GM19467 (cell line): ENCODE measurements at regions not wholly inside any gene's neighbourhood (a gene's known extent, or its start where the extent isn't known, plus 50 kb on each side); places are given as distances from the start of the nearest gene placed in this dataset.
"Not testable (repeated sequence)": the region's sequence is repeated elsewhere in the genome, so short reads cannot be mapped to it uniquely, and the experiment has no call there.

ENCODE experiments used
- ATAC-seq: cut with Tn5 transposase; IDR thresholded peaks from one replicate; pipeline ENCODE4 v1.9.1; 2021; ENCODE audit warnings: mild to moderate bottlenecking, moderate library complexity; ENCODE audit not compliant: unreplicated experiment

- ATAC-seq = no peak
Observed at GRCh38 chr20:7155282-7155681, 387.8 kb downstream of the BMP2 start.

DNA sequence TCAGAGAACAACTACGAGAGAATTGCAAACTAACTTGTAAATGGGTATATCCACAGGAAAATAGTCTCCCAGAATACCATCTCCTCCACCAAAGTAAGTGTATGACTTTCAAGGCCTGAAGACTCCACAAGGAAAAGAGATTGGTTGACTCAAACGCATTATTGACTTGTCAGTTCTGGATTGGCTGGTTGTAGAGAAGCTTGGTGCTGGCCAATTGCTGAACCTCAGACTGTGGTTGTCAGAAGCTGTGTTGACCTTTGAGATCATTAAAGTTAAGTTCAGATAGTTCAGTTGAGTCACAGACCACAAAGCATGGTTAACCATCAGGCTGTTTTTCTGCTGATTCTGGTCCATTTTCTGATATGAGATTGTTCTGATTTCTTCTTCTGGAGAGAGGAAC lies 388.3 kb downstream of the BMP2 start:
- no peak for ATAC-seq

DNA sequence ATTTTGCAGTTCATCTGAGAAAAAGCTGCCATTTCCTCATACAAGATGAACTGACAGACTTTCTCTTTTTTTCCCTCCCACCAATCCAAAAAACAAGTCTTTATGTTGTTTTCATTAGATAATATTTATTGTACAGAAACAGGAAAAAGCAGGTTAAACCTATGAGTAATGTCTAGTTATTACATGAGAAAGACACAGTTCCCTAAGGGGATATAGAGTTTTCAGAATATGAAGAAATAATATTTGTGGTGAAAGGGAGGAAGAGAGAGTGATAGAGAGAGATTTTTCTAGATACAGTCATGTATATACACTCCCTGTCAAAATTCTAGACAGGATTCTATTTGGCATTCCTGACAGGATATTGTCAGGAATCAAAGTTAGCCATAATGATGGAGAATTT lies 392.4 kb downstream of the BMP2 start:
- ATAC-seq = no peak

- no peak for ATAC-seq
Observed at GRCh38 chr20:7161690-7162089, 394.2 kb downstream of the BMP2 start.

DNA sequence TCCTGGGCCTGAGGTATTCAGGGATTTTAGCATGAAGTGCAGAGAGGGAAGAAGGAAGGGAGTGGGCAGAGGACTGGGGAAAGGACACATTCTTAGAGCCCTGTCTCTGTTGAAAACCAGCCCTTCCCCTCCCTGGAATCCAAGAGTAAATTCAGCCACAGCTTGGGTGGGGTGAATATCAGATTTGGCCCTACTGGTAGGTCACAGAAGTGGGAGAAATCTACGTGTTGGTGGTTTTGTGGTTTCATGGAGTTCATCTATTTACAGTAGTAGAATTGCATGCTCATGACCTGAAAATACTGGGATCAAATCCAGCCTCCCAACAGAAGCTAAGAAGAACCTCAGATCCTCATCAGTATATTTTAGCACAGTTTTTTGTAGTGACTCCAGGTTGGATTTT lies 404.4 kb downstream of the BMP2 start:
- ATAC-seq = no peak

DNA sequence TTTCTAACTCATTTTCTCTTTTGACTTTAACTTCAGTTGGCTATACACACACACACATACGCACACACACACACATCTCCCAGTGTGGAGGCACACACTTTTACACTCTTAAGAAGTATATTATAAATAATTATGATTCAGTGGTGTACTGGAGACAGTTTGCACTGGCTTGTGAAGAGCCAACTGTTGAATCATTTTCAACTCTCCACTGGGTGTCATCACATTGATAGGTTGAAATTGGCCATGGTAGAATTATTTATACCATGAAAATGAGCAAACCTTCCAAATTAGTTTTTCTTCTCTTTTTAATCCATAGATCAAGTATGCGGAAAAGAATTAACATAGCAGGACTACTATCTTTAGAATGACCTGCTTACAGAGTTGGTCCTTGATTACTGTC lies 407.1 kb downstream of the BMP2 start:
- no peak for ATAC-seq

DNA sequence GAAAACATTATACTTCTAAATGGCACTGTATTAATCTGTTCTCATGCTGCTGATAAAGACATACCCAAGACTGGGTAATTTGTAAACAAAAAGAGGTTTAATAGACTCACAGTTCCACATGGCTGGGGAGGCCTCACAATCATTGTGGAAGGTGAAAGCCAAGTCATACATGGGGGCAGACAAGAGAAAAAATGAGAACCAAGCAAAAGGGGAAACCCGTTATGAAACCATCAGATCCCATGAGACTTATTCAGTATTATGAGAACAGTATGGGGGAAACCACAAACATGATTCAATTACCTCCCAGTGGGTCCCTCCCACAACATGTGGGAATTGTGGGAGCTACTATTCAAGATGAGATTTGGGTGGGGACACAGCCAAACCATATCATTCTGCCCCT lies 408.3 kb downstream of the BMP2 start:
- not testable (repeated sequence) for ATAC-seq

- ATAC-seq = no peak
Observed at GRCh38 chr20:7178004-7178403, 410.5 kb downstream of the BMP2 start.

- ATAC-seq = no peak
Observed at GRCh38 chr20:7180256-7181045, 413.0 kb downstream of the BMP2 start.

GRCh38 chr20:7189231-7189630 lies 421.7 kb downstream of the BMP2 start:
- ATAC-seq = no peak

DNA sequence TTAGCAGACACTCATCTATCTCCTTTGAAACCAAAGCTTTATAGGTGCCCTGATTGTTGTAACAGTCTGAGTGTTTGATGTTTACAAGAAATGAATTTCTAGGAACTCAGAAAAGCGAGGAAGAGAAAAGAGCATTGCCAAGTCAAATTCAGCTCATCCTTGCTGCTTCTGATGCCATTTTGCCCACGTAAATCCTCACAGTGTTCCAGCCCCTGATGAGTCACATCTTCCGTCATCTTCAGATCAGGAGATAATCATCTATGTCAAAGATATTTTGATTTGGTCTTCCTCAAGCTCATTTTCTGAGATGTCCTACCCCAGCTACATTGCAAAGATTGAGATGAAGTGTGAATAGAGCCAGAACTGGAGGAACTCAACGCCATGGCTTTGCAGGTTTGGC lies 426.2 kb downstream of the BMP2 start:
- no peak for ATAC-seq

DNA sequence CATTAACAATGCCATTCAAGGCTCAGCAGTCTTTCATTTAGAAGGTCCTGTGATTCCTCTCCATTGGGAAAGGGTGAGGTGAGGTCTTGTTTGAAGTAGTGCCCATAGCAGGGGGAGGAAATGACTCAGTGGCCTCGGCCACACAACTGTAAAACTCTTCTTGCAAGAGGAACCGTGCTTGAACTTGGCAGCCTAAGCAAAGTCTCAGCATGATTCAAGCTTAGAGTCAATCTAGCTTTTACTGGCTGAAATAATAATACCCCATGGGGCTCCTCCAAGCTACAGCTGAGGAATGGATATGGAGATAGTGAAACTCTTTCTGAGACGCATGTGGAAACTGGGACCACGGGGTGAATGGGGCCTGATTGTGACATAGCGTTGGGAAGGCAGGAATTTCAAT lies 428.2 kb downstream of the BMP2 start:
- no peak for ATAC-seq

- ATAC-seq = no peak
Observed at GRCh38 chr20:7196481-7196880, 429.0 kb downstream of the BMP2 start.

- no peak for ATAC-seq
Observed at GRCh38 chr20:7199861-7200260, 432.4 kb downstream of the BMP2 start.

- no peak for ATAC-seq
Observed at GRCh38 chr20:7207186-7207798, 439.8 kb downstream of the BMP2 start.

DNA sequence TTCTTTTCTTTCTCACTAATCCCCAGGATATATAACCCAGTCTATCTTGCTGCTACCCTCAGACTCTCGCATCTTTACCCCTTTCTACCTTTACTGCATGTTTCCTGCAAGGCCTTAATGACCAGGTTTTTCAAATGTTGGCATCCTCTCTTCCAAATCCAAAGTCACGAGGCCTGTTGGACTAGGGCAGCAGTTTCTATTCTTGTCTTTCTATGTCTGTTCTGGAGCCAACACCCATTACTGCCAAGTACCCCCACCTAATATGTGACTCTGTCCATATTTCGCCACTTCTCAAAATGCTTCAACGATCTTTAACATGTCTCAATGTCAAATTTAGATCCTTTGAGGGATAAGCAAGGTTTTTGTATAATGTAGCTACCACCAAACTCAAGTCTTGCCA lies 443.4 kb downstream of the BMP2 start:
- ATAC-seq = no peak

GRCh38 chr20:7214081-7214740 lies 446.7 kb downstream of the BMP2 start:
- ATAC-seq = no peak

DNA sequence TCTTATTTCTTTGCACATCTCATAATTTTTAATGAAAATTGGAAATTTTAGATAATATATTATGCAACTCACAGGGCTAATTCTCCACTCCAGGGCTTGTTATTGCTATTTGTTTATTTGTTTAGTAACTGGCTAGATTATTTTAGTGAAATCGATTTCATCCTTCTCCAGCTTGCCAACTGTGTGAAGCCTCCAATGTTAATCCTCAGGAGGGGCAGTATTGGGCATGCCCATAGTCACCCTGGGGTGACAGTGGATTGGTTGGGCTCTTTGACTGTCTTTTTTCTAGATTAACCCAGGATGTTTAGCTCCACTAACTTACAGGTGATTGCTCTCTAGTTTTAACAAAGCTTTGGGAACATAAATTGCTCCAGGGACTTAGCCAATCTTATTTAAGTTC lies 450.1 kb downstream of the BMP2 start:
- no peak for ATAC-seq

DNA sequence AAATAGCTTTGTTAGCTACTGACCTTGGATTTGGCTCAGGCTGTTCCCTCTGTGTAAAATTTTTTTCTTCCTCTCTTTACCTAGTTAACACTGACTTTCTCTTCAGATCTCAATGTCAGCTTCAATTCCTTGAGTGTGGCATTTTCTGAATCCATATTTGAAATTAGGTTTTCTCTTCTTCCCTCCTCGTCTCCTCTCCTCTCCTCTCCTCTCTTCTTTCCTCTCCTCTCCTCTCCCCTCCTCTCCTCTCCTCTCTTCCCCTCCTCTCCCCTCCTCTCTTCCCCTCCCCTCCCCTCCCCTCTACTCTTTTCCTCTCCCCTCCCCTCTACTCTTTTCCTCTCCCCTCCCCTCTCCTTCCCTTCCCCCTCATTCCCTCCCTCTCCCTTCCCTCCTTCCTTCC lies 453.3 kb downstream of the BMP2 start:
- no peak for ATAC-seq

GRCh38 chr20:7226156-7226555 lies 458.7 kb downstream of the BMP2 start:
- no peak for ATAC-seq

DNA sequence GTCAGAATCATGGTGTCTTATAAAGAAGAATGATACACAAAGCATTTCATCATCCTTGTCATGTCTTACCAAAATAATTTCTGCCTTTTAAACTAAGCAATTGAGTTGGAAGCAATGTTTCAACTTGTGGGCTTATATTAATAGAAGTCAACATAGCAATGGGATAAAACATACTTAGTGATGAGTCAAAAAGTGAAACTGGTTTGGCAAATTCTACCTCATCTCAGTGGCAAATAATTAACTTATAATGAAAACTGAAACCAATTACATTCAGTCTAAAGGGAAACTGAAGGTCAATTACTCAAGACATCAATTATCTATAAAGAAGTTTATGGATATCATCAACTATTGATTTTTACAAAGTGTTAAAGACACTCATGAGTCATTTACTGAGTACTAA lies 463.8 kb downstream of the BMP2 start:
- ATAC-seq = peak; percentile 94

DNA sequence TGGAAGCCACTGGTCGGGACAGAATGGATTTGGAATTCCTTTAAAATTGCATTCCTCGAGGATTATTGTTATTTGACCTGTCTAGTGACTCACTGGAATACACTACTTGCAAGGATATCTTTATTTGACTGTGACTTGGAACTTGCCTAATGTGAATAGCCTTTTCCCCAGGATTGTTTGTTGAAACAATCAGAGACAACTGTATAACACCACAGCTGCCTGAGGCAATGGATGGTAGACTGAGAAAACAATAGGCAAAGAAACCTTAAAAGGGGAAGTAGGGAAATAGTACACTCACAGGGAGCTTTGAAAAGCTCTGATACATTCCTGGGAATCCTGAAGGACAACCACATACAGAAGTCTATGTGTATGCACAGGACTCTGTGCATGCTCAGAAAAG lies 465.3 kb downstream of the BMP2 start:
- ATAC-seq = no peak
